H1 (cell line): ENCODE measurements at regions not wholly inside any gene's neighbourhood (a gene's known extent, or its start where the extent isn't known, plus 50 kb on each side); places are given as distances from the start of the nearest gene placed in this dataset.

Experiments used
- CBX8 ChIP-seq: fragments of 300-800, 300-1000 bp; sonication (generic); IDR thresholded peaks from 2 replicates; pipeline ENCODE4 v1.7.1; 2016; ENCODE audit warnings: low read depth, low read length, borderline replicate concordance
- KDM4A ChIP-seq: IDR thresholded peaks from one replicate; pipeline ENCODE4 v1.7.1; 2012; ENCODE audit warnings: low read depth, mild to moderate bottlenecking, moderate library complexity, low read length, inconsistent platforms; ENCODE audit not compliant: severe bottlenecking
- SUZ12 ChIP-seq: fragments of 200-600 bp; sonication (generic); IDR thresholded peaks from 2 replicates; pipeline ENCODE4 v1.6.1; 2012; ENCODE audit warnings: mild to moderate bottlenecking, inconsistent platforms, low read length, moderate library complexity, mixed read lengths
- TF ChIP-seq, protein P1 (sequence below): IDR thresholded peaks from 2 replicates; pipeline ENCODE4 v1.6.1; 2012; ENCODE audit warnings: low read length, inconsistent platforms

DNA sequence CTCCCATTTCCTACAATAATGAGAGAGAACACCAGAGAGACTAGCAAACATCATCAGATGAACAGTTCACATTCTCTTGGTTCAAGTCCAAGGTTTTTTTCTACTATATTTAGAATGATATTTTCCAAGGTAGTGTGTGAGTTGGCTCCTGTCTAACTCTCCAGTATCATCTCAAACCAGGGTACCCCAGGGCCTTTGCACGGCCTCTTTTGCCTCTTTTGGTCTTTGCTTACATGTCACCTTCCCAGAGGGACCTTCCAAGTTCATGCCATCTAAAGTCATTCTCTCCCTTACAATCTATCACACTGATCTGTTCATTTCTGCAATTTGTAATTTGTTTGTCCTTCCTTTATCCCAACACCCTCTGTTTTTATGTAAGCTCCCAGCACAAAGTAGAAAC is 264.5 kb downstream of the VRK1 start (continued):
- TF ChIP-seq, protein P1, sequence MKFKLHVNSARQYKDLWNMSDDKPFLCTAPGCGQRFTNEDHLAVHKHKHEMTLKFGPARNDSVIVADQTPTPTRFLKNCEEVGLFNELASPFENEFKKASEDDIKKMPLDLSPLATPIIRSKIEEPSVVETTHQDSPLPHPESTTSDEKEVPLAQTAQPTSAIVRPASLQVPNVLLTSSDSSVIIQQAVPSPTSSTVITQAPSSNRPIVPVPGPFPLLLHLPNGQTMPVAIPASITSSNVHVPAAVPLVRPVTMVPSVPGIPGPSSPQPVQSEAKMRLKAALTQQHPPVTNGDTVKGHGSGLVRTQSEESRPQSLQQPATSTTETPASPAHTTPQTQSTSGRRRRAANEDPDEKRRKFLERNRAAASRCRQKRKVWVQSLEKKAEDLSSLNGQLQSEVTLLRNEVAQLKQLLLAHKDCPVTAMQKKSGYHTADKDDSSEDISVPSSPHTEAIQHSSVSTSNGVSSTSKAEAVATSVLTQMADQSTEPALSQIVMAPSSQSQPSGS, result no peak
- TF ChIP-seq KDM4A, result no peak
- no peak for TF ChIP-seq SUZ12
- TF ChIP-seq CBX8, result no peak
- TF ChIP-seq, all 59 proteins: peak for 0
